Activated T-cell treated with anti-CD3 and anti-CD28 coated beads for 4 hours (primary cell): ENCODE measurements at regions not wholly inside any gene's neighbourhood (a gene's known extent, or its start where the extent isn't known, plus 50 kb on each side); places are given as distances from the start of the nearest gene placed in this dataset.

Experiments
- DNase-seq: peaks from one replicate; pipeline ENCODE4 v3.0.0-alpha.2; 2020

DNA sequence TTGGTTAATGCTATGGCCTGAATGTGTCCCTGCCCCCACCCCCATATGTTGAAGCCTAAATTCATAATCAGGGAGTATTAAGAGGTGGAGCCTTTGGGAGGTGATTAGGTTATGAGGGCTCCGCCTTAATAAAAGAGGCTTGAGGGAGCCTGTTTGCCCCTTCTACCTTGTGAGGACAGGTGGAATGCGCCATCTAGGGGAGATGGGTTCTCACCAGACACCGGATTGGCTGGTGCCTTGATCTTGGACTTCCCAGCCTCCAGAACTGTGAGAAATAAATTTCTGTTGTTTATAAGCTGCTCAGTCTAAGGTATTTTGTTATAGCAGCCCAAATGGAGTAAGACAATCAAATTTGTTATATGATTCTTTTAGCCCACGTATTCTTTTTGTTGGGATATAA lies 148.3 kb downstream of the PTCSC3 start:
- DNase-seq = no peak

DNA sequence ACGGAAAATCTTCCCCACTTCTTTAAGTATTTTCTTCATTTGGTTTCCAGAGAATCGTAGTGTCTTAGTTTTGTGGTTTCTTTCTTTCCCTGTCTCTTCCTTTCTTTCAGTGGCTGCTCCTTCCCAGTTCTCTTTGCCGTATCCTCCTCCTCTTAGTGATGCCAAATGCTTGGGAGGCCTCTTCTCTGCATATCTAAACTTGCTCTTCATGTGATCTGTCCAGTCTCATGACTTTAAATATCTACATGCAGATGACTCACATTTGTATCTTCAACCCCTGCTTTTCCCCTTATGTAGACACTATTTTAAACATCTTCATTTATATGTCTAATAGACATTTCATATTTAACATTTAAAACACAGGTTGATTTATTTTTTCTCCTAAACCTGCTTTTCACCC lies 149.2 kb downstream of the PTCSC3 start:
- no peak for DNase-seq

DNA sequence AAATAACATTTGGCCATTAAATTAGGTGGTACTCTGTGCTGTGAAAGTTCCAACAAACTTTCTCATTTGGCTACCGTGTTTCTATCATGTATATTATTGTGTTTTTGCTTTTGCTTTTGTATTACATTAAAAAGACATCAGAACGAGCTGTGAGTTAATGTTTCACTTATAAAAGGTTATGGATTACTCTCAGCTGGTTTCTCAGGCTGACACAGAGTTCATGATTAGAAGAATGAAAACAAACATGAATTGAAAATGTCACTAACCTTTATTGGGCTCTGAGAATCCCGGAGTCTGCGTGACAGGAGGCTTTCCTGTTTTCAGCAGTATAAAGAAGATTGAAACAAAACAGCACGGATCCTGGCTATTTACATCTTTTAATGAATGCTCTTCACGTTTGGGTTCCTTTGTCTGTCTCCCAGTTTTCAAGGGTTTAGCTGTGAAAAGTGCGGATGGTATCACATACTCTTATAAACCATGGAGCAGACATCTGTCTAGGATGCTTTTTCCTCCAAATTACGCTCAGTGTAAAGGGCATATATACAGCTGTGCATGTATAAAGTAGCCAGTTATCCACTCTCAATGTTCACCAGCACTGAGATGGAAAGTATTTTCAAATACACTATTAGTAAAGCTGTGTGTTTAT lies 153.6 kb downstream of the PTCSC3 start:
- no peak for DNase-seq

DNA sequence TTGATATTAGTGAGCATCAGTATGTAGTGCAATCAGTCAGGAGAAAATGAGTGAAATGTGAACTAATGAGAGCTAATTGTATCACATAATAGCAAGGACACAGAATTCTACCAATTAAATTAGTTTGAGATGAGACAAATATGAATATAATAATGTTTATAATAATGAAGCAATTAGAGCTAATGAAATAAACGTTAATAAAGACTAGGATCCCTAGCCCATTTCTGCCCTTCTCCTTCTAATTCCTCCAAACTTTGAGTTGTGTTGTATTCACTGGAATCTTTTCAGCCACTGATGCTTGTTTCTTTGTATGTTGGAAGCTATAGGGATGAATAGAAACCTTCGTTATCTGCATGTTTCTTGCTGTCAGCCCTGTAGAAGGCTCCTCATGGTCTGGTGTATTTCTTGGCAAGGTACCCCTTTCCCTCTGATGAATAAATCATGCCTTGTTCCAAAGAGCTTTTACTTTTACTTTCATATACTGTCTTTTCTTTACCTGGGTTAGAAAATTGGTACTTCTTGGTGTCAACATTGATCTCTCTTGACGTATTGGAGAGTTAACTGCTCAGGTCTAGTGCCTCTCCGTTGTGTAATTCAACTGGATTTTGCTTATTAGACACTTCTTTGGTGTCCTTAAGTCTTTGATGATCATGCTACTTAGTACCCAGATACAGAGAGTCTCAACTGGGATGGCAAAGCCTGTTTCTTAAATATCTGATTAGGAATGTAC lies 154.8 kb downstream of the PTCSC3 start:
- no peak for DNase-seq

DNA sequence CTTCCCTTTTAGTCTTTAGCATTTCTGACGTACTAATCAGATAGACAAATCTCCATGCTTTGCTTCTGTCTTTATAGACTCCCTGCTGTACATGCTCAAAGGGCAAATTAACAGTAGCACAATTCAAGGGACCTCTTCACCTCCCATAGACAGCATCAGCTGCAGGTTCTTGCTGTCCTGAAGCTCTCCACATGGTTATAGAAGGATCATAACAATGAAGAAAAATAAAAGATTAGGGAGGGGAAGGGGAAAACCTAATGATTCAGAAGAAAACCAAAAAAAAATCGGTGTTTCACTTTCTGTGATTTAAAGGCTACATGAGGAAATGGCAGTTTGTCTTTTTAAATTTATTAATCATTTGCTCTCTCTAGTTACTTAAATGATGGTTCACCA lies 155.5 kb downstream of the PTCSC3 start:
- DNase-seq = no peak

DNA sequence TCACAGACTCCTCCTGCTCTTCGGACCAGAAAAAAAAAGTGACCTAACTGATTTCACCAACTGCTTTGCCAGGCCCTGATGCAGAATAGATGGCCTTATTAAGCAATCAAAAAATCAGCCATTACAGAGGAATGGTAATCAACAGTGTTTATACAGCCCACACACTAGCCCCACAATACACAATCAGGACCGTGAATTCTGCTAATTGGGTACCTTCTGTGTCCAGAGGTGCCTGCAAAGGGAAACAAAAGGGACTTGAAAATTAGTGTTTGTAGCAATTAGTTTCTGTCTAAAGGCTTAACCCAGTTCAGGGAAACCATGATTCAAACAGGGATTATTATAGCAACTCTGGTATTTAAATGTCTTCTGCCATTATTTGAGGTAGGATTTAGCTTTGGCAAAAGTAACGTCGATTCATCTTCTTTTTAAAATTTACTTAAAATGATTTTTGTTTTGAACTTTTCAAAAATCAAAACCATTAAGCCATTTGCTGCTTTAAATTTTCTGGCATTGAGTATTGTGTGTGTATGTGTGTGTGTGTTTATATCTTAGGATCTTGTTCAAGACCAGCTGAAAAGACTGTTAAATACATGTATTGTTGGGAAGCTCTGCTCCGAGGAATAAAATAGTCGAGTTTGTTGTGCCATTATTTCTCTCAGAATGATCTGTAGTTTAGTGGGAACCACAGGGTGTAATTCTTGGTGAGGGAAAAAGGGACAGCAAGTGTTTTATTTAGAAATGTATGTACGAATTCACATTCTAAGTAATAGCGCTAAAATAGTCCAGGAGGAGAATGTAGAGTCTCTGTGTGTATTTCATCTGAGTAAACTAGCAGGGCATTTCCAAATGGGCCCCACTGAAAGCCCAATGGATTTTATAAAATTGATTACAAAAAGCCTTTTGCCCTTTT lies 156.1 kb downstream of the PTCSC3 start:
- no peak for DNase-seq

DNA sequence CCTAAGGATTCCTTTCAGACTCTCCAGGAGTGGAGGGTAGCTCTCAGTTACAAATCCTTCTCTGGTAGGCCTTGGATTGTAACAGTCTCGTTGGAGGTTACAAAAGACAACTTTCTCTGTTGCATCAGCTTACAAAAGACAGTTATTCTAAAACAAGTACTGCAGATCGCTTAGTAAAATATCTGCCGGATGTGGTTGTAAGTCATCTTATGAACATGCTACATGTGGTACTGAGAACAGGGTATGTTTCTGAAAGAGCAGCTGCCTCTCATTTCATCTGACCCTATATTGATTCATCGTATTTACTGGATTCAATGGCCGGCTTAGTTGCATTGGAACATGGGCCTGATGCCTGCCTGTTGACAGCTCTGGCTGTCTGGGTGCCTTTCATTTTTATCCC lies 157.4 kb downstream of the PTCSC3 start:
- DNase-seq = no peak

DNA sequence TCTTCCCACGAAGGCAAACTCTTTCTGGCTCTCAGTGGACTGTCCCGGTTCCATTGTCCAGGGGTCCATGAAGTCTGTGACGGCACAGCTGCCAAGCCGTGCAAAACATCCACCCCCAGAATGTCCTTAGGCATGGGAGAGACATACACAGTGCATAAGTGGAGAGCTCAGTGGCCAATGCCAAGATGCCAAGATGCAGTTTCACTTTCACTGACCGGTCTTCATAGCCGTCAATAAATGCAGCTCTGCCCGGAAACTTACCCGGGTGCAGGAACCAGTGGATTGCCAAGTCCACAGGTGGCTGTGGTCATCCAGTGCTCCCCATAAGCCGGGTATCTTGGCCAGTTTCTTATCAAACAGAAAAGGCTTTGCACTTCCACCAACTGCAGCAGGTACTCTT lies 162.3 kb downstream of the PTCSC3 start:
- no peak for DNase-seq

DNA sequence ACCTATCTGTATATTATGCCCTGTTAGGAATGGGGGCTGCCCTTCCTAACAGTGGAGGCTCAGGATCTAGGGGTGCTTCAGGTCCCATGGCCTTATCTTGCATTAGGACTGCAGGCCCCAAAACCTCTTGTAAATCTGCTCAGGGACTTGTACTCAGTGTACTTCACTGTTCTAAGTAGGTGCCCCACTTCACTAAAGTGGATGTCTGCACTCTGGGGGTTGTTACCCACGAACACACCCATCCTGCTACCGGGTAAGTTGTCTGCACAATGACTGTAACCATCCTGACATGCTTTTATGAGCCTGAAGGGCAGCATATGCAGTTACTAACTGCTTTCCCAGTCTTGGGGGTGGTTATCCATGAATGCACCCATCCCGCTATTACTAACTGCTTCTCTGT lies 163.0 kb downstream of the PTCSC3 start:
- no peak for DNase-seq

DNA sequence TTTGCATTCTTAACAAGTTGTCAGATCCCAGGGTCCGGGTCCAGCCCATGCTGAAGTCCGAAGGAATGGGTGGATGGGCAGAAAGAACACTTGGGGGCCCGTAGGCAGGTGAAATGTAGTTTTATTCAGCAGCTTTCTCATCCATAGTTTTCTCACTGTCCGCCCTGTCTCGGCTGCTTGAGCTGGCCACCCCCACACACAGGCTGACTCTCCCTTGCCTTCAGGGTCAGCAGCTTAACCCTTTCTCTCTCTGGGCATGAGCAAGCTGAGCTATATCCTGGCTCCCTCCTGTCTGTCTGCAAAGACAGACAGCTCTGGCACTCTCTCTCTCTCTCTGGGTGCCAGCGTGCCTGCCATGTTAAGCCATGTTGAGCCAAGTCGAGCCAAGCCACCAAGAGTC lies 163.9 kb downstream of the PTCSC3 start:
- DNase-seq = no peak

DNA sequence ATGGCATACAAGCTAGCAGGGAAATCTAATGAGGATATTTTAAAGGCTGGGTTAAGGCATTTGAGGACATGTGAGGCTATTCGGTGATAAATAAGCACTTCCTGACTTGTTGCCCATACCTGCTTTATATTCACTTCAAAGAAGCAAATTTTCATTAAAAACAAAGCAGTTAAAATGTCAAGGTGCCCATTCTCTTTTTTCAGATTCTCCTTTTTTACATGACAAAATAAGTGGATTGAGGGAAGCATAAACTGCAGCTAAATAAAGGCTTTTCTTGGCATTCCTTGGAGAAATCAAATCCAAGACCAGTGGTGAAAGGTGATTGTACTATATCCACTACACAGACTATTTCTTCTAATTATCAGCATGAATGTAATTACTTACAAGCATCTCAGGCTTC lies 166.9 kb downstream of the PTCSC3 start:
- DNase-seq = no peak

DNA sequence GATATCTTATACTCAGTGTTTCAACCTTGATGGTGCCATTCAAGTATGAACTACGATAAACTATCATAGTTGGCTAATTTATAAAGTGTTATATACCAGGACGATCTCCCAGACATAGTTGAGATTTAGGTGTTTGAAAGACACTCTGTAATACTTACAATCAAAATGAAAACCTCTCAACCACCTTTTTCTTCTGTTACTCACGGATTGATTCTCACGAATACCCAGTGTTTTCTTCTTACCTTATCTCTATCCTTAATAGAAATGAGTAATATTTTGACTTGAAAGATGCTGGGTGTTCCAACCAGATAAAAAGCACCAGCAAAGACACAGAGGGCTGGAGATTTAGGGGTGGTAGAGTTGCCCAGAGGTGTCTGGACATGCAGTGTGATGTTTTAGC lies 169.9 kb downstream of the PTCSC3 start:
- DNase-seq = no peak

DNA sequence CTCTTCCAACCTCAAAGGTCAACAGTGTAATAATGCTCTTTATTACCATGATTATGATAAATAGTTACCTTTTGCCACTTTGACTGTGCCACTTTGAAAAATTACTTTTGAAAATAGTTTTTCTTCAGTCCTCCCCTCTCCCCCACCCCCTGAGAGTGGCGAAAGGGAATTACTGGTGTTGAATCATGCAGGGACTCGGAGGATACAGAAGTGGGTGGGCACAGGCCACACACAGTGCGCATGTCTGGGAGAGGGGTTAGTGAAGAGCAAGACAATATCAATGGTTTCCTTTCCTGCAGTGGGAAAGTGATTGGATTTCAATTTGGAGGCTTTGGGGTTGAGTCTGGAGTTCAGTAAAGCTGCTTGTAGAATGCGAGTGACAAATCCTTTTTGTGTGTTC lies 170.9 kb downstream of the PTCSC3 start:
- no peak for DNase-seq

DNA sequence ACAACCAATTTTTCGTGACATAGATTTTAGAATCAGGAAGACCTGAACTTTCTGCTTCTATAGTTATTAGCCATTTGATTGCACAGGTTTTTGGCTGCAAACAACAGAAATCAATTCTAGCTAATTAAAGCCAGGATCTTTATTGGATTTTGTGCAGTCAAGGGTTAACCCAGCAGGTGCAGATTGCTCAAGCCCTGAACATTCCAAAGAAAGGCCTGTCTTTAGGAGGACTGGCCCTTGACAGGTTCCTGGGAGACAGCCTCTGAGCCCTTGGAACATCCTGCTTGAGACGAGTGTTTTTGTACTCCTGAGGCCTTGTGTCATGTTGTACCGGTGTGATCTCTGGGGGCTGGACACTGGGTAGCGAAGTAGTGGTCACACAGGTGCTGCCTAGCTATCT lies 174.6 kb downstream of the PTCSC3 start:
- no peak for DNase-seq

DNA sequence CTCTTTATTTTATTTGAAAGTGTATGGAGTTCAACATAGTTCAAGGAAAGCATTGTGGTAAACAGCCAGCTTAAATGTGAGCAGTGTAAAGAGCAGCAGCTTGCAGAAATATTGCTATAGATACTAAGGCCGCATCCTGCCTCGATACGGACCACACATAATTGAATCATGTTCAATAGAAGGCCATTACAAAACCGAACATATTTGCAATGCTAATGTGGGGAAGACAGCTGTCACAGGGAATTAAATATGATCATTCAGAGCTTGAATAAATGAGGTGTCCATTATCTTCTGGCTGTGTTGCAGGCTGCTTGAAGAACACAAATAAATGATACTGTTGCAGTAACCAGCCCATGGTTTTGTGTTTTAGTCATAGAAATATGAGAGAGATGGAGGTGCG lies 173.2 kb downstream of the BRMS1L start:
- no peak for DNase-seq

DNA sequence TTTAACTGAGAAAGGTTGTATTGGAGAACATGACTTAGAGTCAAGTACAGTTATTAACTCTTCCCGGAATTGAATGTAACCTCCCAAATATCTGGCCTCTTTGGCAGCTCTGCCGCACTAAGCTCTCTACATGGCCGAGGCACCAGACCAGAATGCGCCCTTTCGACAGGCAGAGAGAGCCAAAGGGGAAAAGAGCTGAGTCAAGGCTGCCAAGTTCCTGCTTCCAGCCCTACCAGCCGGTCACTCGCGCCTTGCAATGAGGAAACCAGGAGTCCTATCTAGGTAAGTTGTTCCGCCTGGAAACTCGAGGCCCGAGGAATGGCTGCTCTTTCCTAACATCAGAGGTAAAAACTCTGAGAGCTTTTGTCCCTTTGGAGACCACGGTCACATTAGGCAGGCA lies 172.2 kb downstream of the BRMS1L start:
- DNase-seq = no peak

DNA sequence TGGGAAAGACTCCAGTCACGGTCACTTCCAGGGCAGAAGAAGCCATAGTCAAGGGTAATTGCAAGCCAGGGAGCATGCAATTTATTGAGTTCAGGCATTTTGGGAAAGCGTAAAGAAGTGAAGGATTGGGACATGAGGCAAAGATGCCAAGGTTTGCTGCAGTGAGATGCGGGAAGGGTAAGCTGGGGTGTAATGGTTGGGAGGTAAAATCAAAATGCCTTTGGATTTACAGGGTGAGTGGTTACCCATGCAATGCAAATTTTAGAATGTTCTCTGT lies 167.5 kb downstream of the BRMS1L start:
- no peak for DNase-seq

DNA sequence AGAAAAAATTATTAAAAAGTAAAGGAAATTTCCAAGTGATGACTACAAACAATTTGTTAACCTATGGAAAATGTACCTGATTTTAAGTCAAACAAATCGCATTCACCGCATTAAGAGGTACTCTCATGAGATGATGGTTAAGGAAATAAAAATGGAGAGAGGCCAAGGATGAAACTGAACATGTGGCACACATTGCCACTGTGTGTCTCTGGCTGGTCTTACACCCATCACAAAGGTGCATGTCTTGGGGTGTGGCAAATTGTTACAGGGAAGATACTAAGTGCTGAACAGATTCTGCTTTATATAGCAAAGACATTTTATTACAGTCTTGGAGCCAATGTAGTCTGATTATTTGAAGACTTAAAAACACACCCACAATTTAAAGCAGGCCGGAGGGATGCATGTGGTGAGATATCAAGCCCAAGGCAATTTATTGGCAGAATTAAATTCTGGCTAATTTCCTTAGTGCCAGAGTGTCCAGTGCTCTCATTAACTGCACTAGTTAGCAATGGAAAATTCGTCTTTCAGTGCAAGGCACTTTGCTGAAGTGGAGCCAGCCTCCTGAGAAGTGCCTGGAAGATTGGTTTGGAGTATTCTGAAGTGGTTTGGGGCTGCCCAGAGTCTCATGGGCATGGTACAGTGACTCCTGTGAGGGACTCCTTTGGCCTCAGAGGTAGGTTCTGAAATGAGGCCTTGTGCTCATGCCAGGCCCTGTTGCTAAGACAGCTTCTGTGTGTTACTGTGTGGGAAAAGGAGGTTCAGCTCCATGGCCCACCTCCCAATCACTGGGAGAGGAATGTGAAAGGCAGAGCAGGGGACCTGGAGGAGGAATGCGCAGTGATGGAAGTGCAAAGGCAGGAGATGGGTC lies 166.9 kb downstream of the BRMS1L start:
- no peak for DNase-seq

DNA sequence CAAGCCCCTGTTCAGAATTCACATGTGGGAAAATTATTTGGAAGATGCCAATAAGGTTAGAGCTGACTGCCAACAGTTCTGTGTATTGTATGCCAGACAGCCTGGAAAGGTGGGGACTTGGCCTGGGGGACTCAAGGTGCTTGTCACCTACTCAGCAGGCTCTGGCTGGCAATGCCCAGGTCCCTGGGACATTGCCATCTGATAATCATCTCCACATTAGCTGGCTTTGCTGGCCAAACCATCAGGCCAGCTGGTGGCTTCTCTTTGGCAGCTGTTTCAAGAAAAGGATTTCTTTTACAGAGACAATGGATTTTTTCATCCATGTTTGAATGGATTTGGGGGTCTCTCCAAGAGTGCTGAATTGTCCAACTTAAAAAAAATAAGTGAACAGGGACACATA lies 165.2 kb downstream of the BRMS1L start:
- DNase-seq = no peak

DNA sequence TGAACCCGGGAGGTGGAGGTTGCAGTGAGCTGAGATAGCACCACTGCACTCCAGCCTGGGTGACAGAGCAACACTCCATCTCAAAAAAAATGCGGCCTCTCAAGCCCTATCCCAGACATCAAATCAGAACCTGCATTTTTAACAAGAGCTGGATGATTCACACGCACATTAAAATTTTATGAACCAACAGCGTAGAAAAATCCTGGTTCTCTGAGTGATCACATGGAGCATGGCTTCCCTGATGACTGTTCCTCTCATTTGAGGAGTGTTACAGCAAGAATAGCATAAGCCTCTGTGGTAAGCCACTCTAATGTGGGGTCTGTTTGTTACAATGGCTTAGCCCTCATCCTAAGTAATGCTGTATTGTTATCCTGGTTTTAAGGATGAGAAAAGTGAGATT lies 163.6 kb downstream of the BRMS1L start:
- no peak for DNase-seq

DNA sequence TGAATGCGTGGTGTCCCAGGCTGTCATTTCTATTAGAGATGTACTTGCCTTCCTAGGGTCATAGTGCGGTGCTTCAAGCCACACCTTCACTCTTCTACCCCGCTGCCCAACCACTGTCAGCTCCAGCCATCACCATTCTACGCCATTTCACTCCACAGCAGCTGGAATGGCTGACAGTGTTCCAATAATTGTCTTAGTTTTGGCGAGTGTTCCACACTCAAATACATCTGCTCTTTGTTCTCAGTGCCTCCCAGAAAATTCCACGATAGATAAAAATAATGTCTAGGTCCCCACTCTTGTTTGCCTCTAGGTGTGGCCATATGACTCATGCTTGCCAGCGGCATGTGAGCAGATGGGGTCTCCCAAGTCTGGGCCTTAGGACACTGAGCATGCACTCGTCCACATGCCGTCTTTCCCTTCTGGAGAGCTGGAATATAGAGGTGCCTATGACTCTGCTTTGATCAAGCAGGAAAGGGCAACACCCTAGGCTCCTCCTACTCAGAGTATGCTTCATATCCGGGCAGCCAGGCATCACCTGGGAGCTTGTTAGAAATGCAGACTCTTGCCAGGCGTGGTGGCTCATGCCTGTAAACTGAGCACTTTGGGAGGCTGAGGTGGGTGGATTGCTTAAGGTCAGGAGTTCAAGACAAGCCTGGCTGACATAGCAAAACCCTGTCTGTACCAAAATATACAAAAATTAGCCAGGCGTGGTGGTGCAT lies 163.0 kb downstream of the BRMS1L start:
- no peak for DNase-seq

DNA sequence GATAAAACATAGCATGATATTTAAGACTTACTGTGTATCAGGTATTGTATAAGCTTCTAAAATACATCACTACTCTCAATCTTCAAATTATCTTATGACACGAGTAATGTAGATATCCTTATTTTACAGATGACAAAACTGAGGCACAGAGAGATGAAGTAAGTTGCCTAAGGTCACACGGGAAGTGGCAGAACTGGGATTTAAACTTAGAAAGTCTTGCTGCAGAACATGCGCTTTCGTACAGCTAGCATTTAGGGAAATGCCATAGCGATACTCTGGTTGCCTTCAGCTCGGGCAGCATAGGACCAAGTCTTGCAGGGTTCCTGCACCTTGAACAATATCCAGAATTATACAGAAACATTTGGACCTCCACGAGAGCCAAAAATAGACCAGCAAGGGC lies 162.4 kb downstream of the BRMS1L start:
- no peak for DNase-seq

DNA sequence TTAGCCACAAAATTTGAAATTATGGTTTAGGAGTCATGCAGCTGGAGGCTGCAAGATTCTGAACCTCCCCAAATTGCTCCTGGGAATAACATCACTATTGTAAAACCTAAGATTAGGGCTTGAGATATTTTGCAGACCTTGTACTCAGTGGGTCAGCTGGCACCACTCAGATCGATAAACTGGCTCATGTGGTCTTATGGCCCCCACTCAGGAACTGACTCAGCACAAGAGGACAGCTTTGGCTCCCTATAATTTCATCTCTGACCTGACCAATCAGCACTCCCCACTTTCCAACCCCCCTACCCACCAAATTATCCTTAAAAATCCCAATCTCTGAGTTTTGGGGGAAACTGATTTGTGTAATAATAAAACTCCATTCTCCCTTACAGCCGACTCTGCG lies 161.6 kb downstream of the BRMS1L start:
- no peak for DNase-seq
